GOT3 (cell line): ENCODE measurements at regions not wholly inside any gene's neighbourhood (a gene's known extent, or its start where the extent isn't known, plus 50 kb on each side); places are given as distances from the start of the nearest gene placed in this dataset.

Experiments used
- DNase-seq: peaks from one replicate; lab custom pipeline; 2025; ENCODE audit warnings: mixed read lengths; lab: John Stamatoyannopoulos, UW

GRCh38 chr14:61941421-61942150 lies 179.4 kb downstream of the SNAPC1 start:
- no peak for DNase-seq

- DNase-seq, result no peak
Measured at GRCh38 chr14:61948376-61948775, 186.2 kb downstream of the SNAPC1 start.

- no peak for DNase-seq
Measured at GRCh38 chr14:61950340-61950739, 188.1 kb downstream of the SNAPC1 start.

GRCh38 chr14:61953602-61954001 lies 191.4 kb downstream of the SNAPC1 start:
- DNase-seq, result no peak

- DNase-seq, result no peak
Measured at GRCh38 chr14:61954306-61954705, 192.1 kb downstream of the SNAPC1 start.

GRCh38 chr14:61956517-61956916 lies 194.3 kb downstream of the SNAPC1 start:
- DNase-seq, result no peak

- no peak for DNase-seq
Measured at GRCh38 chr14:61959348-61959747, 197.1 kb downstream of the SNAPC1 start.

- DNase-seq, result no peak
Measured at GRCh38 chr14:61961369-61961768, 199.1 kb downstream of the SNAPC1 start.

GRCh38 chr14:61963926-61964325 lies 201.7 kb downstream of the SNAPC1 start:
- DNase-seq, result no peak

- no peak for DNase-seq
Measured at GRCh38 chr14:61965030-61965745, 203.0 kb downstream of the SNAPC1 start.

GRCh38 chr14:61968207-61968606 lies 206.0 kb downstream of the SNAPC1 start:
- no peak for DNase-seq

- DNase-seq, result no peak
Measured at GRCh38 chr14:61972711-61973110, 210.5 kb downstream of the SNAPC1 start.

- no peak for DNase-seq
Measured at GRCh38 chr14:61973981-61974380, 211.8 kb downstream of the SNAPC1 start.

GRCh38 chr14:61977217-61977616 lies 215.0 kb downstream of the SNAPC1 start:
- no peak for DNase-seq

GRCh38 chr14:61988240-61988639 lies 226.0 kb downstream of the SNAPC1 start:
- DNase-seq, result no peak

- DNase-seq, result no peak
Measured at GRCh38 chr14:61992139-61992538, 229.9 kb downstream of the SNAPC1 start.

- no peak for DNase-seq
Measured at GRCh38 chr14:61992926-61993325, 230.7 kb downstream of the SNAPC1 start.

GRCh38 chr14:61994589-61994988 lies 232.4 kb downstream of the SNAPC1 start:
- no peak for DNase-seq

- DNase-seq, result no peak
Measured at GRCh38 chr14:61996753-61997152, 234.5 kb downstream of the SNAPC1 start.

- DNase-seq, result no peak
Measured at GRCh38 chr14:61997161-61997560, 234.9 kb downstream of the SNAPC1 start.

GRCh38 chr14:62001963-62002362 lies 239.7 kb downstream of the SNAPC1 start:
- no peak for DNase-seq

- DNase-seq, result no peak
Measured at GRCh38 chr14:62002642-62003041, 240.4 kb downstream of the SNAPC1 start.

- DNase-seq, result no peak
Measured at GRCh38 chr14:62003701-62004100, 241.5 kb downstream of the SNAPC1 start.
